DOHH2 (cell line): ENCODE measurements at regions not wholly inside any gene's neighbourhood (a gene's known extent, or its start where the extent isn't known, plus 50 kb on each side); places are given as distances from the start of the nearest gene placed in this dataset.
"Not testable (repeated sequence)": the region's sequence is repeated elsewhere in the genome, so short reads cannot be mapped to it uniquely, and the experiment has no call there.

ENCODE experiments used
- H3F3A ChIP-seq: fragments of 200-600 bp; sonication (generic), shearing (Covaris generic); 2 replicates; pipeline ENCODE4 v1.6.0; 2016; ENCODE audit warnings: antibody characterized with exemption, mild to moderate bottlenecking; ENCODE audit not compliant: control insufficient read depth, insufficient read depth
- H3K27ac ChIP-seq: fragments of 200-600 bp; sonication (generic); 2 replicates; pipeline ENCODE4 v1.5.1; 2014; ENCODE audit warnings: low read depth, mild to moderate bottlenecking, low read length, moderate library complexity
- H3K27me3 ChIP-seq: fragments of 200-600 bp; sonication (generic); 2 replicates; pipeline ENCODE4 v1.6.1; 2014; ENCODE audit warnings: mild to moderate bottlenecking, low read length, mixed read lengths; ENCODE audit not compliant: control insufficient read depth
- H3K36me3 ChIP-seq: fragments of 200-600 bp; sonication (generic); 2 replicates; pipeline ENCODE4 v1.6.1; 2014; ENCODE audit warnings: mild to moderate bottlenecking, low read length, moderate library complexity, mixed read lengths; ENCODE audit not compliant: control insufficient read depth
- H3K4me1 ChIP-seq: fragments of 200-600 bp; sonication (generic); 2 replicates; pipeline ENCODE4 v1.6.1; 2014; ENCODE audit warnings: mild to moderate bottlenecking, low read length, mixed read lengths; ENCODE audit not compliant: control insufficient read depth
- H3K4me2 ChIP-seq: fragments of 200-600 bp; sonication (generic); 2 replicates; pipeline ENCODE4 v1.6.0; 2014; ENCODE audit warnings: mild to moderate bottlenecking, low read length, moderate library complexity
- H3K4me3 ChIP-seq: fragments of 200-600 bp; sonication (generic); 2 replicates; pipeline ENCODE4 v1.5.1; 2014; ENCODE audit warnings: mild to moderate bottlenecking, low read length, mixed read lengths
- H3K79me2 ChIP-seq: fragments of 200-600 bp; sonication (generic); 2 replicates; pipeline ENCODE4 v1.6.1; 2014; ENCODE audit warnings: mild to moderate bottlenecking, low read length, mixed read lengths; ENCODE audit not compliant: control insufficient read depth
- H3K9me2 ChIP-seq: fragments of 200-600 bp; sonication (generic); replicated peaks from 2 replicates; pipeline ENCODE4 v1.6.1; 2014; ENCODE audit warnings: mild to moderate bottlenecking, low read length, mixed read lengths; ENCODE audit not compliant: control insufficient read depth
- H3K9me3 ChIP-seq: fragments of 200-600 bp; sonication (generic); 2 replicates; pipeline ENCODE4 v1.6.1; 2014; ENCODE audit warnings: antibody characterized with exemption, low read length, mixed read lengths; ENCODE audit not compliant: control insufficient read depth, insufficient read depth
- H4K20me1 ChIP-seq: fragments of 200-600 bp; sonication (generic); 2 replicates; pipeline ENCODE4 v1.6.0; 2014; ENCODE audit warnings: low read depth, mild to moderate bottlenecking, antibody characterized with exemption, low read length, moderate library complexity; ENCODE audit not compliant: control insufficient read depth, insufficient read depth
- CTCF ChIP-seq: fragments of 200-600 bp; sonication (generic); IDR thresholded peaks from one replicate; pipeline ENCODE4 v1.5.1; 2014; ENCODE audit warnings: antibody characterized with exemption, mild to moderate bottlenecking, low read depth, low read length; ENCODE audit not compliant: poor library complexity, severe bottlenecking
- EZH2phosphoT487 ChIP-seq: fragments of 200-600 bp; sonication (generic); IDR thresholded peaks from 2 replicates; pipeline ENCODE4 v1.6.1; 2017; ENCODE audit warnings: borderline replicate concordance, mild to moderate bottlenecking, antibody characterized with exemption, low read length, moderate library complexity, mixed read lengths

GRCh38 chr12:66823857-66824570 is 145.1 kb upstream of the GRIP1 start:
- Histone ChIP-seq H3K9me2 (no peaks in the 10 kb centered on the region), H4K20me1 (no peaks in the 10 kb centered on the region), H3F3A (no peaks in the 10 kb centered on the region), H3K4me3 (no peak overlapping the region), H3K9me3 (no peaks in the 10 kb centered on the region), H3K4me2 (no peak overlapping the region), H3K27me3 (no peaks in the 10 kb centered on the region), H3K27ac (no peak overlapping the region), H3K79me2 (no peaks in the 10 kb centered on the region), H3K36me3 (no peaks in the 10 kb centered on the region), H3K4me1 (no peaks in the 10 kb centered on the region)
- TF ChIP-seq EZH2phosphoT487 = no peak
- TF ChIP-seq CTCF = no peak

- H3K36me3 ChIP-seq, H3K27me3 ChIP-seq, H3K79me2 ChIP-seq, H3K9me3 ChIP-seq, H3K4me1 ChIP-seq, H3K4me3 ChIP-seq, H3K9me2 ChIP-seq, H3F3A ChIP-seq, H3K27ac ChIP-seq, H3K4me2 ChIP-seq, H4K20me1 ChIP-seq: not testable (repeated sequence)
These were observed 147.0 kb upstream of the GRIP1 start for GRCh38 chr12:66825921-66826320.

- Histone ChIP-seq H3K27ac (no peak overlapping the region), H3K9me2 (no peaks in the 10 kb centered on the region), H4K20me1 (no peaks in the 10 kb centered on the region), H3K27me3 (no peaks in the 10 kb centered on the region), H3K79me2 (no peaks in the 10 kb centered on the region), H3F3A (no peaks in the 10 kb centered on the region), H3K4me3 (no peak overlapping the region), H3K4me1 (no peaks in the 10 kb centered on the region), H3K4me2 (no peak overlapping the region), H3K36me3 (no peaks in the 10 kb centered on the region), H3K9me3 (no peaks in the 10 kb centered on the region)
- TF ChIP-seq EZH2phosphoT487 (no peak), CTCF (no peak)
These were observed 150.9 kb upstream of the GRIP1 start for GRCh38 chr12:66829660-66830325.

- Histone ChIP-seq H3K9me2 (no peaks in the 10 kb centered on the region), H3K4me2 (no peak overlapping the region), H3K79me2 (no peaks in the 10 kb centered on the region), H3F3A (no peaks in the 10 kb centered on the region), H3K36me3 (no peaks in the 10 kb centered on the region), H3K4me3 (no peak overlapping the region), H3K27ac (no peak overlapping the region), H3K9me3 (no peaks in the 10 kb centered on the region), H3K27me3 (no peaks in the 10 kb centered on the region), H3K4me1 (peaks cover 4% of the 10 kb centered on the region), H4K20me1 (no peaks in the 10 kb centered on the region)
- TF ChIP-seq EZH2phosphoT487 = no peak
- no peak for TF ChIP-seq CTCF
These were observed 152.6 kb upstream of the GRIP1 start for GRCh38 chr12:66831495-66831894.
